GM12878 (cell line): ENCODE measurements at regions not wholly inside any gene's neighbourhood (a gene's known extent, or its start where the extent isn't known, plus 50 kb on each side); places are given as distances from the start of the nearest gene placed in this dataset.

Source experiments
- ATAC-seq: fragments of 200-7000 bp; cut with Tn5 transposase; 3 replicates; pipeline ENCODE4 v1.9.1; 2020; ENCODE audit warnings: mild to moderate bottlenecking, moderate library complexity
- BruUV-seq: library from RNA; stranded (reverse); fragments of 400-500 nt; replicated peaks from 2 replicates; lab custom pipeline; 2021; lab: Mats Ljungman, UMichigan
- CTCF ChIA-PET: fragments of 300-600 bp; sonication (Branson Sonifier 250); formaldehyde crosslinking; extraction: SDS; loops from one replicate; lab custom pipeline; 2021; ENCODE audit warnings: inconsistent platforms; lab: Yijun Ruan, JAX
- POLR2A ChIA-PET: fragments of 350-600 bp; formaldehyde crosslinking; extraction: SDS; loops from one replicate; lab custom pipeline; 2021; ENCODE audit warnings: inconsistent platforms; lab: Charles Lee
- RAD21 ChIA-PET: fragments of 300-600 bp; sonication (Branson Sonifier 250); formaldehyde crosslinking; loops from one replicate; lab custom pipeline; 2023; ENCODE audit warnings: antibody characterized with exemption; ENCODE audit not compliant: unreplicated experiment; lab: Charles Lee
- SMC1A ChIA-PET: fragments of 300-600 bp; sonication (Branson Sonifier 250); formaldehyde crosslinking; loops from one replicate; lab custom pipeline; 2023; ENCODE audit not compliant: unreplicated experiment, uncharacterized antibody; lab: Charles Lee
- DNase-seq: peaks from one replicate; pipeline ENCODE4 v3.0.0-alpha.2; 2011; ENCODE audit warnings: low read depth, low spot score
- FAIRE-seq: peaks from 3 replicates; lab custom pipeline; 2011; peaks lifted over from hg19 to GRCh38; lab: Jason Lieb, UNC
- H2AFZ ChIP-seq: 2 replicates; pipeline ENCODE4 v1.6.0; 2011; ENCODE audit warnings: low read depth, low read length, control low read depth; ENCODE audit not compliant: control insufficient read depth
- H3K27ac ChIP-seq: 2 replicates; pipeline ENCODE4 v1.5.1; 2011; ENCODE audit warnings: control low read depth; ENCODE audit not compliant: control insufficient read depth, insufficient read depth
- H3K27me3 ChIP-seq, 2 experiments: replicated peaks in 1 of 2; 2 replicates each; pipeline versions ENCODE4 v1.6.0 to v1.6.1; 2011; ENCODE audit warnings: low read length in 1 of 2; ENCODE audit not compliant: control insufficient read depth in 2 of 2, insufficient read depth in 2 of 2
- H3K36me3 ChIP-seq, 2 experiments: 2 replicates each; pipeline ENCODE4 v1.5.1; 2011; ENCODE audit warnings: low read length in 1 of 2; ENCODE audit not compliant: control insufficient read depth in 2 of 2, insufficient read depth in 2 of 2
- H3K4me1 ChIP-seq: 2 replicates; pipeline ENCODE4 v1.6.1; 2011; ENCODE audit warnings: mild to moderate bottlenecking, low read length, moderate library complexity, mixed read lengths; ENCODE audit not compliant: control insufficient read depth, insufficient read depth
- H3K4me2 ChIP-seq: 2 replicates; pipeline ENCODE4 v1.6.0; 2011; ENCODE audit warnings: control low read depth; ENCODE audit not compliant: control insufficient read depth, insufficient read depth
- H3K4me3 ChIP-seq: fragments of 200-600 bp; sonication (generic); 2 replicates; pipeline ENCODE4 v1.5.1; 2016
- H3K79me2 ChIP-seq: 2 replicates; pipeline ENCODE4 v1.6.0; 2011; ENCODE audit warnings: low read length; ENCODE audit not compliant: control insufficient read depth, insufficient read depth
- H3K9ac ChIP-seq: 2 replicates; pipeline ENCODE4 v1.8.0; 2011; ENCODE audit warnings: low read length, control low read depth, mixed read lengths; ENCODE audit not compliant: control insufficient read depth, insufficient read depth
- H3K9me3 ChIP-seq: replicated peaks from 3 replicates; pipeline ENCODE4 v1.5.1; 2011; ENCODE audit warnings: mild to moderate bottlenecking, low read length; ENCODE audit not compliant: control insufficient read depth, insufficient read depth
- H4K20me1 ChIP-seq: 2 replicates; pipeline ENCODE4 v1.6.0; 2011; ENCODE audit not compliant: control insufficient read depth, insufficient read depth
- ATF2 ChIP-seq: IDR thresholded peaks from 2 replicates; pipeline ENCODE4 v1.6.1; 2012; ENCODE audit warnings: low read length, inconsistent platforms
- BHLHE40 ChIP-seq, 2 experiments: fragments of 450-650 bp in 1 of 2; IDR thresholded peaks; 2 replicates each; pipeline ENCODE4 v1.6.1; 2011 to 2017; ENCODE audit warnings: low read depth in 2 of 2, borderline replicate concordance in 1 of 2, improper control_type of control experiment in 1 of 2, low read length in 1 of 2, mild to moderate bottlenecking in 1 of 2
- BRCA1 ChIP-seq: IDR thresholded peaks from 2 replicates; pipeline ENCODE4 v1.6.1; 2011; ENCODE audit warnings: low read depth, low read length, improper control_type of control experiment
- CHD4 ChIP-seq: fragments of 200-600 bp; sonication (generic); IDR thresholded peaks from 2 replicates; pipeline ENCODE4 v1.6.1; 2016; ENCODE audit warnings: mild to moderate bottlenecking
- E2F4 ChIP-seq: IDR thresholded peaks from 2 replicates; pipeline ENCODE4 v1.6.1; 2012; ENCODE audit warnings: low read depth, low read length, improper control_type of control experiment
- EED ChIP-seq: sonication (generic); IDR thresholded peaks from 2 replicates; pipeline ENCODE4 v1.6.1; 2016; ENCODE audit warnings: antibody characterized with exemption, low read depth
- GATAD2B ChIP-seq: fragments of 450-650 bp; conservative IDR thresholded peaks from 2 replicates; pipeline ENCODE4 v1.6.1; 2017; ENCODE audit warnings: low read depth, mild to moderate bottlenecking, moderate library complexity
- JUNB ChIP-seq: IDR thresholded peaks from 2 replicates; pipeline ENCODE4 v1.6.1; 2016; ENCODE audit warnings: antibody characterized with exemption, mild to moderate bottlenecking
- MEF2B ChIP-seq: fragments of 450-650 bp; IDR thresholded peaks from 2 replicates; pipeline ENCODE4 v1.6.1; 2018; ENCODE audit warnings: mild to moderate bottlenecking, moderate library complexity; ENCODE audit not compliant: partially characterized antibody, poor library complexity, severe bottlenecking
- MYB ChIP-seq: fragments of 150-350 bp; IDR thresholded peaks from 2 replicates; pipeline ENCODE4 v1.6.1; 2014; ENCODE audit warnings: mild to moderate bottlenecking, low read depth, low read length, borderline replicate concordance
- NBN ChIP-seq: fragments of 450-650 bp; IDR thresholded peaks from 2 replicates; pipeline ENCODE4 v1.6.1; 2016
- NFIC ChIP-seq: IDR thresholded peaks from 2 replicates; pipeline ENCODE4 v1.6.1; 2012; ENCODE audit warnings: low read depth, mild to moderate bottlenecking, inconsistent platforms, low read length, moderate library complexity
- NR2C1 ChIP-seq: fragments of 450-650 bp; IDR thresholded peaks from 2 replicates; pipeline ENCODE4 v1.6.1; 2017; ENCODE audit warnings: antibody characterized with exemption, mild to moderate bottlenecking, moderate library complexity
- PKNOX1 ChIP-seq: fragments of 450-650 bp; IDR thresholded peaks from 2 replicates; pipeline ENCODE4 v1.6.1; 2016; ENCODE audit warnings: mild to moderate bottlenecking
- RAD51 ChIP-seq: fragments of 450-650 bp; IDR thresholded peaks from 2 replicates; pipeline ENCODE4 v1.6.1; 2016; ENCODE audit warnings: moderate library complexity, mild to moderate bottlenecking, inconsistent platforms
- RBBP5 ChIP-seq: fragments of 200-600 bp; sonication (generic); conservative IDR thresholded peaks from 2 replicates; pipeline ENCODE4 v1.6.1; 2016
- USF1 ChIP-seq: IDR thresholded peaks from 2 replicates; pipeline ENCODE4 v1.6.1; 2011; ENCODE audit warnings: borderline replicate concordance, low read depth, mild to moderate bottlenecking, moderate library complexity, mixed read lengths, low read length; ENCODE audit not compliant: insufficient read depth; ENCODE audit errors: extremely low read length
- ZSCAN29 ChIP-seq: fragments of 450-650 bp; IDR thresholded peaks from 2 replicates; pipeline ENCODE4 v1.6.1; 2017; ENCODE audit warnings: mild to moderate bottlenecking, moderate library complexity
- WGBS: methylation state at CpG from one replicate; pipeline ENCODE4 v1.1.6; 2016; ENCODE audit warnings: low lambda C conversion rate; ENCODE audit not compliant: insufficient replicate concordance, insufficient coverage; ENCODE audit errors: missing lambda C conversion rate; 5-methylcytosine and 5-hydroxymethylcytosine counted together
- in situ Hi-C: fragments of 300-500 bp; cut with MboI; formaldehyde crosslinking; loops from 9 replicates; pipeline ENCODE4 v1.14.3; 2018; ENCODE audit warnings: mixed read lengths
- intact Hi-C: fragments of 100-400 bp; cut with micrococcal nuclease; formaldehyde crosslinking; loops from one replicate; pipeline ENCODE4 v1.14.2; 2022; ENCODE audit not compliant: unreplicated experiment

- H2AFZ ChIP-seq, result no peak overlapping the region
- ATAC-seq (no peak), DNase-seq (no peak), FAIRE-seq (no peak)
- no TSS peak for BruUV-seq
- intact Hi-C loops (no loop called here), in situ Hi-C loops (no loop called here)
- no peak overlapping the region for H3K4me3 ChIP-seq
- POLR2A ChIA-PET, result no interaction called here
- no peaks in the 10 kb centered on the region for H3K4me1 ChIP-seq
- H4K20me1 ChIP-seq, result no peaks in the 10 kb centered on the region
- RAD21 ChIA-PET, result no interaction called here
- no peaks in the 10 kb centered on the region; the same call in 2 of the 3 replicates for H3K9me3 ChIP-seq
- H3K79me2 ChIP-seq, result no peaks in the 10 kb centered on the region
- no peaks in the 10 kb centered on the region for H3K36me3 ChIP-seq
- SMC1A ChIA-PET, result interaction anchor here (0.8 kb wide), 1 partner anchor 155 kb away, joined by 3 read pairs; no protein-coding TSS in a partner anchor
- 39% methylated on average over 4 of the region's 4 CpGs for WGBS
- no peak overlapping the region for H3K9ac ChIP-seq
- TF ChIP-seq NR2C1 (no peak), E2F4 (no peak), ATF2 (no peak), JUNB (no peak), PKNOX1 (no peak), BHLHE40 (IDR thresholded peaks at IDR 0.05; ENCODE audit: borderline replicate concordance in 1 of 2, low read depth in 2 of 2, low read length in 1 of 2) (no peak), MEF2B (no peak), RBBP5 (no peak), EED (no peak), ZSCAN29 (no peak), RAD51 (no peak), MYB (no peak), GATAD2B (no peak), CHD4 (no peak), BRCA1 (no peak), NFIC (no peak), USF1 (no peak), NBN (no peak)
- H3K27me3 ChIP-seq, result no peaks in the 10 kb centered on the region; a peak in 1 of 4 replicates
- no peak overlapping the region for H3K4me2 ChIP-seq
- no peak overlapping the region for H3K27ac ChIP-seq
- CTCF ChIA-PET, result no interaction called here
These were observed 249.9 kb upstream of the ZNF32 start for GRCh38 chr10:43898592-43898991.
